ENCODE measurements at regions not wholly inside any gene's neighbourhood (a gene's known extent, or its start where the extent isn't known, plus 50 kb on each side); places are given as distances from the start of the nearest gene placed in this dataset.

DNA sequence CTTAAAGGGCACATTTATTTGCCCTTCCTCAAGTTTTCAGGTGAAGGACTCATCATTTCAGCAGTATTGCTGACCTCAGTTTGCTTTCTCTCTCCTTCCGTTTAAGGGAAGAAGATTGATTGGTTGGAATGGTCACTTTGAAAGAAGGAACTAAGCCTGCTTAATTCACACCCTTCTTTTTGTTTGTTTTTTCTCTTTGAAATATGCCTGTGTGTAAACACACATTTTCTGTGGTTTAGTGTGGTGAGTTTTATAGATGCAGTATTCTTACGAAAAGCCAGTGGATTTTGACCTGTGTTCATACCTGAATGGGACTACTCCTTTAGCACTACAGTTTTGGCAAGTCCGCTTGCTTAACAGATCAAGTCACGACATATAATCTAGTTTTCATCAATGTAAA, 548.8 kb upstream of the EPHA7 start:
- peaks cover 25% of the 10 kb centered on the region for H3K4me1 Mint-ChIP-seq (ENCODE audit: low read depth)
- no peaks in the 10 kb centered on the region for H3K36me3 Mint-ChIP-seq (ENCODE audit: insufficient read depth)
- H3K9me3 Mint-ChIP-seq (ENCODE audit: low read depth), result peaks cover 9% of the 10 kb centered on the region
- H3K27ac Mint-ChIP-seq, result no peak overlapping the region
- TF ChIP-seq, protein P1, sequence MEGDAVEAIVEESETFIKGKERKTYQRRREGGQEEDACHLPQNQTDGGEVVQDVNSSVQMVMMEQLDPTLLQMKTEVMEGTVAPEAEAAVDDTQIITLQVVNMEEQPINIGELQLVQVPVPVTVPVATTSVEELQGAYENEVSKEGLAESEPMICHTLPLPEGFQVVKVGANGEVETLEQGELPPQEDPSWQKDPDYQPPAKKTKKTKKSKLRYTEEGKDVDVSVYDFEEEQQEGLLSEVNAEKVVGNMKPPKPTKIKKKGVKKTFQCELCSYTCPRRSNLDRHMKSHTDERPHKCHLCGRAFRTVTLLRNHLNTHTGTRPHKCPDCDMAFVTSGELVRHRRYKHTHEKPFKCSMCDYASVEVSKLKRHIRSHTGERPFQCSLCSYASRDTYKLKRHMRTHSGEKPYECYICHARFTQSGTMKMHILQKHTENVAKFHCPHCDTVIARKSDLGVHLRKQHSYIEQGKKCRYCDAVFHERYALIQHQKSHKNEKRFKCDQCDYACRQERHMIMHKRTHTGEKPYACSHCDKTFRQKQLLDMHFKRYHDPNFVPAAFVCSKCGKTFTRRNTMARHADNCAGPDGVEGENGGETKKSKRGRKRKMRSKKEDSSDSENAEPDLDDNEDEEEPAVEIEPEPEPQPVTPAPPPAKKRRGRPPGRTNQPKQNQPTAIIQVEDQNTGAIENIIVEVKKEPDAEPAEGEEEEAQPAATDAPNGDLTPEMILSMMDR (IDR thresholded peaks at IDR 0.05; ENCODE audit: unreplicated experiment), result no peak
- H3K4me3 Mint-ChIP-seq (ENCODE audit: low read depth), result no peak overlapping the region
- H3K27me3 Mint-ChIP-seq, result no peaks in the 10 kb centered on the region
- DNase-seq (ENCODE audit: low spot score, unreplicated experiment), result no peak

DNA sequence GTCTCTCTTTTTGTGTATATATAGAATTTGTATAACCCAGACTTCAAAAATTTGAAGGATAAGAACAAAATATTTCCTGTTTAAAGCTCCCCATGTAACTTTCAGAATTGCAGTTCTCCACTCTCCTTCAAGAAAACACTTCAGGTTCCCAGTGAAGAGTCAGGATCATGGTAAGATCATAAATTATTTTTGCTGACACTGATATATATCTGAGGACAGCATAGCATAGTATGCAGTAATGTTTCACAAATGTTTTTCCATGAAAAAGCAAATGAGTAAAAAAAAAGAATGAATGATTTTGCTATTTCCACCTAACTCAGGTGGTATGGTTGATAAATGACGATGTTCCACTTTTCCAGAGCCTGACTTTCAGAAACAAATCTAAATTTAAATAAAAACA, 545.6 kb upstream of the EPHA7 start:
- peaks cover 5% of the 10 kb centered on the region for H3K9me3 Mint-ChIP-seq (ENCODE audit: low read depth)
- H3K27ac Mint-ChIP-seq, result no peak overlapping the region
- H3K27me3 Mint-ChIP-seq, result peaks cover 14% of the 10 kb centered on the region
- no peak overlapping the region for H3K4me3 Mint-ChIP-seq (ENCODE audit: low read depth)
- DNase-seq (ENCODE audit: low spot score, unreplicated experiment), result no peak
- TF ChIP-seq, protein P1 (IDR thresholded peaks at IDR 0.05; ENCODE audit: unreplicated experiment), result no peak
- H3K36me3 Mint-ChIP-seq (ENCODE audit: insufficient read depth), result no peaks in the 10 kb centered on the region
- peaks cover 23% of the 10 kb centered on the region for H3K4me1 Mint-ChIP-seq (ENCODE audit: low read depth)

DNA sequence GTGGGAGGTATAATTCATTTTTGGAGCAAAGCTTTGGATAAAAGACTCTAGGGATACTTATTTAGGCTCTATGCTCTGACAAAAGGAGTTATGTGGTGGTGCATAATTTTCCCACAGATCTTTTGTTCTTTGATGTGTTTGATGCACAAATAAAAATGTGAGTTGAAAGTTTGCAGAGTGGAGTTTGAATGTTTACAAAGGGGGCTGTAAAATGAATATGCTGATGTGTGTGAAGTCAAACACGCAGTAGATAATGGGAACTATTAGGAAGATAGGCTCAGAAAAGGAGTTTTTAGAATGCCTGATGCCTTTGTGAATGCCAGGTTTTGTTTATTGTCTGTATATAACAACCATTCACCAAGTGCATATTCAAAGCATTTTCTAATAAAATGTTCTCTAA, 545.0 kb upstream of the EPHA7 start:
- TF ChIP-seq, protein P1 (IDR thresholded peaks at IDR 0.05; ENCODE audit: unreplicated experiment), result no peak
- Mint-ChIP-seq H3K36me3 (ENCODE audit: insufficient read depth) (no peaks in the 10 kb centered on the region), H3K4me1 (ENCODE audit: low read depth) (peaks cover 23% of the 10 kb centered on the region), H3K4me3 (ENCODE audit: low read depth) (no peak overlapping the region), H3K9me3 (ENCODE audit: low read depth) (peaks cover 5% of the 10 kb centered on the region), H3K27ac (no peak overlapping the region), H3K27me3 (peaks cover 14% of the 10 kb centered on the region)
- no peak for DNase-seq (ENCODE audit: low spot score, unreplicated experiment)

DNA sequence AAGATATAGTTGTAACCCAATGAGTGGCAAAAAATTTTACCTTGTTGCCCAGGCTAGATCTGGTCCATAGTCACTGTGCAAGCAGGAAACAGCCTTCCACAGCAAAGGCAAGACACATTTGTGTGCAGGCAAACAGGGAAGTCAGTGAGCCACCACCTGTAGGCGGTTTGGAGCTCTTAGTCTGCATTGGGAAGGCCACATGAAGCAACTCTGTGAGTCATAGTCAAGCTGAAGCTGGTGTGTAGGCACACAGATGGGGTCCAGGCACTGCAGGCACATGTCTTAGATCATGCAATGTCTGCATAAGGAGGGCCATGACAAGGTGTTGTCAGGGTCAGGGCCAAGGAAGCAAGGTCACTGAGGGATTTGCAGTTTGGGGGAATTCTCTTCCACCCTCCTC, 543.2 kb upstream of the EPHA7 start:
- peaks cover 17% of the 10 kb centered on the region for H3K4me1 Mint-ChIP-seq (ENCODE audit: low read depth)
- TF ChIP-seq, protein P1 (IDR thresholded peaks at IDR 0.05; ENCODE audit: unreplicated experiment), result no peak
- no peak overlapping the region for H3K4me3 Mint-ChIP-seq (ENCODE audit: low read depth)
- DNase-seq (ENCODE audit: low spot score, unreplicated experiment), result no peak
- H3K27ac Mint-ChIP-seq, result no peak overlapping the region
- H3K9me3 Mint-ChIP-seq (ENCODE audit: low read depth), result peaks cover 5% of the 10 kb centered on the region
- H3K27me3 Mint-ChIP-seq, result peaks cover 20% of the 10 kb centered on the region
- H3K36me3 Mint-ChIP-seq (ENCODE audit: insufficient read depth), result no peaks in the 10 kb centered on the region

DNA sequence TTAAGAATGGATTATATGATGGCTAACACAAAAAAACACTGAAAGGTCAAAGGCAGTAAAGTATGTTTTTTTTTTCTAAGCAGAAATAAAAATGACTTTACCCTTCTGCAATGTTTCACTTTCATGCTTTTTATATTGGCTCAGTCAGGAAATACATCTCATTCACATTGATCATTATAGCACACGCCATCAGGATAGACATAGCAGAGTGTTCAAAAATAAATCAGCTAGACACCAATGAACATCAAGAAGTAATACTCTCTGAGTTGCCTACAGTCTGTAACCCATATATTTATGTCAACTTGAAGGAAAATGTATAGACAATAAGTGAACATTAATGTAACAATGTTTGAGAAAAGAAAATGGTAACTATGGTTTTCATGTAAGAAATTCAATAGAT, 535.2 kb upstream of the EPHA7 start:
- H3K9me3 Mint-ChIP-seq (ENCODE audit: low read depth), result no peaks in the 10 kb centered on the region
- TF ChIP-seq, protein P1 (IDR thresholded peaks at IDR 0.05; ENCODE audit: unreplicated experiment), result no peak

More for the DNA sequence above, 535.2 kb upstream of the EPHA7 start:
- no peak overlapping the region for H3K4me3 Mint-ChIP-seq (ENCODE audit: low read depth)
- no peaks in the 10 kb centered on the region for H3K36me3 Mint-ChIP-seq (ENCODE audit: insufficient read depth)
- DNase-seq (ENCODE audit: low spot score, unreplicated experiment), result no peak
- H3K4me1 Mint-ChIP-seq (ENCODE audit: low read depth), result no peaks in the 10 kb centered on the region
- H3K27ac Mint-ChIP-seq, result no peak overlapping the region
- H3K27me3 Mint-ChIP-seq, result peaks cover 6% of the 10 kb centered on the region

Measured in progenitor cell of endocrine pancreas (in vitro differentiated cells).